Aorta (tissue), 5 donors: ENCODE measurements at regions not wholly inside any gene's neighbourhood (a gene's known extent, or its start where the extent isn't known, plus 50 kb on each side); places are given as distances from the start of the nearest gene placed in this dataset.
"Not testable (repeated sequence)": the region's sequence is repeated elsewhere in the genome, so short reads cannot be mapped to it uniquely, and the experiment has no call there.

Experiments
- ATAC-seq: fragments of 200-7000 bp; cut with Tn5 transposase; one replicate; pipeline ENCODE4 v1.9.1; 2022; ENCODE audit warnings: moderate library complexity; ENCODE audit not compliant: low FRiP score
- DNase-seq, 2 donors: peaks; one replicate each; pipeline ENCODE4 v3.0.0-alpha.2; 2020
- H3K27ac ChIP-seq, 2 donors: one replicate each; pipeline ENCODE4 v1.5.1; 2013; ENCODE audit warnings: low read length in 2 of 2, mild to moderate bottlenecking in 2 of 2, moderate library complexity in 2 of 2, control low read depth in 1 of 2, inconsistent platforms in 1 of 2, low read depth in 1 of 2
- H3K27me3 ChIP-seq, 2 donors: one replicate each; pipeline ENCODE4 v1.6.1; 2013; ENCODE audit warnings: control low read depth in 1 of 2, low read length in 1 of 2, mild to moderate bottlenecking in 1 of 2, moderate library complexity in 1 of 2; ENCODE audit not compliant: insufficient read depth in 2 of 2, control insufficient read depth in 1 of 2
- H3K36me3 ChIP-seq, 2 donors: one replicate each; pipeline ENCODE4 v1.6.1; 2013; ENCODE audit warnings: control low read depth in 1 of 2, low read length in 1 of 2, mild to moderate bottlenecking in 1 of 2; ENCODE audit not compliant: insufficient read depth in 2 of 2, control insufficient read depth in 1 of 2
- H3K4me1 ChIP-seq, 2 donors: one replicate each; pipeline ENCODE4 v1.6.1; 2013; ENCODE audit warnings: low read length in 2 of 2, control low read depth in 1 of 2, mild to moderate bottlenecking in 1 of 2, moderate library complexity in 1 of 2; ENCODE audit not compliant: insufficient read depth in 2 of 2, control insufficient read depth in 1 of 2
- H3K4me3 ChIP-seq, 2 donors: one replicate each; pipeline ENCODE4 v1.5.1; 2013; ENCODE audit warnings: low read length in 2 of 2, control low read depth in 1 of 2, mild to moderate bottlenecking in 1 of 2
- H3K9me3 ChIP-seq: one replicate; pipeline ENCODE4 v1.6.1; 2013; ENCODE audit warnings: mild to moderate bottlenecking, low read length; ENCODE audit not compliant: control insufficient read depth
- WGBS, 2 donors: extraction: QIAGEN DNeasy Blood & Tissue Kit; methylation state at CpG; one replicate each; pipeline ENCODE4 v1.1.7; 2013; 5-methylcytosine and 5-hydroxymethylcytosine counted together
- intact Hi-C, 2 donors: fragments of 100-400 bp; cut with DNase I; formaldehyde crosslinking; loops; one replicate each; pipeline versions ENCODE4 v1.14.2 to v1.15.0; 2022
- donor health status: healthy with polysubstance abuse.
- donor health status: Bipolar disorder and iron deficiency.
- donor health status: DM: no; HTN: no; CAD: no.
- donor health status: DM: no; HTN: no; CAD: no.
- donor health status: DM: yes; HTN: yes; CAD: no.

DNA sequence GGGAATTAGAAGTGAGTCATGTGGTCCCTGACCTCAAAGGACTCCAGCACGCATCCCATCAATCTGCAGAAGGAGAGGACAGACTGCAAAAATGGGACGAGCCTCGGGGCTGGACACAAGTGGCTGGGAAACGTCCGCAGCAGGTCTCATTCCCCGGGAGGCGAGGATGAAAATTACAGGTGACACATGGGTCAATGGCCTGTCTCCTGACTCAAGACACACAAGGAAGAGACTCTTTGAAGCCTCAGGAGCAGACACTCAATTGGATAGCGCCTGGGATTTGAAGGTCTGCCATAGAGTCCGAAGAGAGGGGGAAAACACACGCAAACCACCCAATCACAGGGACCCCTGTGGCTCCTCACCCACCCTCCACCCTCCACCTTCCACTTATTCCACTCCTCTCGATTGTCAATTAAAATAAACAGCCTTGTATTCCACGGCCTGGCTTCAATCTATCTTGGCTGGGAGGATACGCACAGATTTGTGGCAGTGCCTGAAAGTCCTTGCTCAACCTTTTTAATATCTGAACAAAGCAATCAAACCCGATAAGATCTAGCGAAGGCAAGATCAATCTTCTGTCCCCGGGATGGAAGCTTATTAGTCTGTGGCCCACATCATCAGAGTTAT lies 101.8 kb upstream of the CADM1 start:
- ATAC-seq = no peak
- no peak overlapping the region for H3K4me3 ChIP-seq

DNA sequence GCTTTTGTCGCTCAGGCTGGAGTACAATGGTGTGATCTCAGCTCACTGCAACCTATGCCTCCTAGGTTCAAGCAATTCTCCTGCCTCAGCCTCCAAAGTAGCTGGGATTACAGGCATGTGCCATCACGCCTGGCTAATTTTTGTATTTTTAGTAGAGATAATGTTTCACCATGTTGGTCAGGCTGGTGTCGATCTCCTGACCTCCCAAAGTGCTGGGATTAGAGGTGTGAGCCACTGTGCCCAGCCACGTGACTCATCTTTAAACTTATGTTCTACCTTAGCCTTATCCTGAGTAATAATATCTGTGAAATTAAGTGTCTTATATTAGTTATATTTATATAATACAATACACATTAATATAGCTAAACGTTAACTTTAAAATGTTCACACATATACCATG lies 101.2 kb upstream of the CADM1 start:
- WGBS, 2 donors = 85 to 90% methylated on average over 5 of the region's 5 CpGs
- intact Hi-C loops = not testable (repeated sequence)

More for the DNA sequence above, 101.8 kb upstream of the CADM1 start:
- no peaks in the 10 kb centered on the region for H3K27me3 ChIP-seq
- no peaks in the 10 kb centered on the region for H3K36me3 ChIP-seq
- no peak for DNase-seq
- intact Hi-C loops = no loop called here
- no peak overlapping the region for H3K27ac ChIP-seq
- WGBS, 2 donors = 80 to 82% methylated on average over 16 of the region's 16 CpGs
- no peaks in the 10 kb centered on the region for H3K9me3 ChIP-seq
- peaks cover 2 to 3% of the 10 kb centered on the region in 2 donors for H3K4me1 ChIP-seq

DNA sequence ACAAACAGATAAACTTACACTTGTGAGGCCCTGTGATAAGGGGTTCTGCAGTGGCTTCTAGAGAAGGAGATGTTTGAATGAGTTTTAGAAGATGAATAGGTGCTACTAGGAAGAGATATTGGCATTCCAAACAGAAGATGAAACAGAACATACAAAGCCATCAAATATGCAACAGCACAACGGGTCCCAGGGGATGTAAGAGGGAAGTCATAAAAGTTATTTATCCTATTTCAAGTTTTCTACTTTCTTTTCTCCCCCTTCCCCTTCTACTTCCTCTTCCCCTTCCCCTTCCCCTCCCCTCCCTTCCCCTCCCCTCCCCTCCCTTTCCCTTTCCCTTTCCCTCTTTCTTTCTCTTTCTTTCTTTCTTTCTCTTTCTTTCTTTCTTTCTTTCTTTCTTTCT lies 94.9 kb upstream of the CADM1 start:
- DNase-seq (no peak), ATAC-seq (no peak)
- Histone ChIP-seq H3K27ac (no peak overlapping the region), H3K36me3 (no peaks in the 10 kb centered on the region), H3K27me3 (no peaks in the 10 kb centered on the region), H3K4me1 (no peaks in the 10 kb centered on the region), H3K9me3 (no peaks in the 10 kb centered on the region), H3K4me3 (no peak overlapping the region)
- 62 to 80% methylated on average over 1 of the region's 1 CpG for WGBS, 2 donors
- intact Hi-C loops = no loop called here

More for the DNA sequence above, 101.2 kb upstream of the CADM1 start:
- not testable (repeated sequence) for ATAC-seq, H3K27ac ChIP-seq, H3K9me3 ChIP-seq, DNase-seq, H3K36me3 ChIP-seq, H3K4me1 ChIP-seq, H3K4me3 ChIP-seq, H3K27me3 ChIP-seq

DNA sequence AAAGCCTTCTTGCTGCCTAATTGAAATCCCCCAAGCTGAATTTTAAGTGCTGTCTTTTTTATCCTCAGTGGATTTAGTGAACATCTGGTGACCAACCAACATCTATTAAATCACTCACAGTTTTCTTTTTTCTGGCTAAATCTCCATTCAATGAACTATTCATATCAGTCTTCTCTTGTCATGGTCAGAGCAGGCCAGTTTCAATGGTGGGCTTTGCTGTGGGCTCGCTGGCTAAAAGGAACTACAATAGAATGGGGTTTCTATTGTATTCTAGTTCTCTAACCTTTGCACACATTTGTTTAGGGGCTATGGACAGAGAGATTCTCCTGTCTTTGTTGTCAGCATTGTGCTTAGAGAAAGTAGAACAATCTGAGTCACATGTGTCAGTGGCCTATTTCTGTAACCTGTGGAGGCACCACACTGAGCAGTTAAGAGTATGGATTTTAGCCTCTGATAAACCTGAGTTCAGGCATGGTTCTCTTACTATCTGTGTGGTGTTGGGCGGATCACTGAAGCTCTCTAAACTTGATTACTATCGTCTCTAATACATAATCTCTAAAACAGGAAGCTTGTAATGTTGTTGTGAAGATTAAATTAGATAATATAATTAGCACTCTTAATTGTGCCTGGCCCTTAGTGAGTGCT lies 94.2 kb upstream of the CADM1 start:
- intact Hi-C loops = no loop called here
- Histone ChIP-seq H3K27ac (no peak overlapping the region), H3K9me3 (no peaks in the 10 kb centered on the region), H3K4me3 (no peak overlapping the region), H3K36me3 (no peaks in the 10 kb centered on the region), H3K4me1 (no peaks in the 10 kb centered on the region), H3K27me3 (no peaks in the 10 kb centered on the region)
- WGBS, 2 donors = 90 to 93% methylated on average over 3 of the region's 3 CpGs
- DNase-seq (no peak), ATAC-seq (no peak)

DNA sequence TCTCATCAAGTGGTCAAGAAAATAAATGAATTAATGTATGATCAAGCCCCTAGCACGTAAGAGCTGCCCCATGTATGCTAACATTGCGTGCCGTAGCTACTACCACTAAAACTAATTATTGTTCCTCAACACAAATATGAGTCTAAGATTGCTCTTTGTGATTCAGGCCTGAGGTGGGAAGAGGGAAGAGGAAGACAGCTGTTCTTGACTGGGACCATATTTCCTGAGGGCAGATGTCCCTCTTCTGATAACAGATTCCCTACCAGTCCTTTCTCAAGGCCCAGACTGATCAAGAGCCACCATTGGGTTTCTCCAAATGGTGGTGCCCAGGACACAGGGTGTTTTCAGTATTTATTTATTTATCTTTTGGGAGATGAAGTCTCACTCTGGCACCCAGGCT lies 87.2 kb upstream of the CADM1 start:
- H3K4me1 ChIP-seq = no peaks in the 10 kb centered on the region
- H3K27ac ChIP-seq = no peak overlapping the region
- ATAC-seq (no peak), DNase-seq (no peak)
- no peaks in the 10 kb centered on the region for H3K27me3 ChIP-seq
- H3K9me3 ChIP-seq = peaks cover 5% of the 10 kb centered on the region
- H3K36me3 ChIP-seq = no peaks in the 10 kb centered on the region
- no peak overlapping the region for H3K4me3 ChIP-seq
- 98 to 99% methylated on average over 3 of the region's 3 CpGs for WGBS, 2 donors
- intact Hi-C loops = no loop called here

DNA sequence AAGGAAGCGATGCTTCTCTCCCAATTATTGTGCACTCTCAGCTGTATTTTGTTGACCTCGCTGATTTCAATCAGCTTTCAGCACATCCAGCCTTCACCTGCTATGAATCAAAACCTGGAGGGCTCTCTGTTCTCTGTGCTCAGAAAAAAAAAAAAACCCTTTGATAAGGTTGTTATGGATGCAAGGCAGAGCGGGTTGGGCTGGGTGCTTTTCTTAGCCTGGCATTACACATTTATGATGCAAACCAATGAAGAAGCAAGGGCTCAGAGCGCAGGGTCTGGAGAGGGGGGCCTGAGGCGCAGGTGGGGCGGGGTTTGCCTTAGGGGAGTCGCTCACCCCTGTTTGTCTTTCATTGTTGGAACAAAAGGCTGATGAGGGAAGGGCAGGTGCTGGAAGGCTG lies 86.0 kb upstream of the CADM1 start:
- H3K4me3 ChIP-seq = no peak overlapping the region
- ATAC-seq (no peak), DNase-seq (no peak)
- WGBS, 2 donors = 54 to 64% methylated on average over 7 of the region's 7 CpGs
- no peaks in the 10 kb centered on the region for H3K27me3 ChIP-seq
- peaks cover 5% of the 10 kb centered on the region for H3K9me3 ChIP-seq
- intact Hi-C loops = no loop called here
- no peak overlapping the region for H3K27ac ChIP-seq
- no peaks in the 10 kb centered on the region for H3K36me3 ChIP-seq
- no peaks in the 10 kb centered on the region for H3K4me1 ChIP-seq

DNA sequence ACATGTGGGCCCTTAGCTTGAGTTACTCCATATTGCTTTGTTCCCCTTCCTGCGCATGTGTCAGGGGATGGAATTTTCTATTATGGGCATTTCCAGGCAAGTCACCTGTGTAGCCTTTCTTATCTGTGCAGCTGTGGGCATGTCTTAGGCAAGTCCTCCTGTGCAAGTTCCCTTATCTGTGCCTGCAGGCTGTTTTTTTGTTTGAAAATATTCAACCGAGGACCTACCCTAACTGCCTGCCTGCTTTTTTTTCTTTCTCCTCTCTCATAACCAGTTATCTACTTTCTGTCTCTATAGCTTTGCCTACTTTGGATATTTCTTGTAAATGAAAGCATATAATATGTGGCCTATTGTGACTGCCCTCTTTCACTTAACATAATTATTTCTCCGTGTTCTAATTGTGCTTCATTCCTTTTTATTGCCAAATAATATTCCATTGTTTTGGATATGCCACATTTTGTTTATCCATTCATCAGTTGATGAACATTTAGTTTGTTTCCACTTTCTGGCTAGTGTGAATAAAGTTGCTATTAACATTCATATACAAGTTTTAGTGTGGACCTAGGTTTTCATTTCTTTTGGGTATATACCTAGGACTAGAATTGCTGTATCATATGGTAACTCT lies 83.6 kb upstream of the CADM1 start:
- DNase-seq = no peak
- intact Hi-C loops = no loop called here
- Histone ChIP-seq H3K36me3 (no peaks in the 10 kb centered on the region), H3K27ac (no peak overlapping the region), H3K27me3 (no peaks in the 10 kb centered on the region), H3K9me3 (peaks cover 5% of the 10 kb centered on the region), H3K4me3 (no peak overlapping the region), H3K4me1 (no peaks in the 10 kb centered on the region)
- ATAC-seq = no peak
- 90 to 91% methylated on average over 3 of the region's 3 CpGs for WGBS, 2 donors

DNA sequence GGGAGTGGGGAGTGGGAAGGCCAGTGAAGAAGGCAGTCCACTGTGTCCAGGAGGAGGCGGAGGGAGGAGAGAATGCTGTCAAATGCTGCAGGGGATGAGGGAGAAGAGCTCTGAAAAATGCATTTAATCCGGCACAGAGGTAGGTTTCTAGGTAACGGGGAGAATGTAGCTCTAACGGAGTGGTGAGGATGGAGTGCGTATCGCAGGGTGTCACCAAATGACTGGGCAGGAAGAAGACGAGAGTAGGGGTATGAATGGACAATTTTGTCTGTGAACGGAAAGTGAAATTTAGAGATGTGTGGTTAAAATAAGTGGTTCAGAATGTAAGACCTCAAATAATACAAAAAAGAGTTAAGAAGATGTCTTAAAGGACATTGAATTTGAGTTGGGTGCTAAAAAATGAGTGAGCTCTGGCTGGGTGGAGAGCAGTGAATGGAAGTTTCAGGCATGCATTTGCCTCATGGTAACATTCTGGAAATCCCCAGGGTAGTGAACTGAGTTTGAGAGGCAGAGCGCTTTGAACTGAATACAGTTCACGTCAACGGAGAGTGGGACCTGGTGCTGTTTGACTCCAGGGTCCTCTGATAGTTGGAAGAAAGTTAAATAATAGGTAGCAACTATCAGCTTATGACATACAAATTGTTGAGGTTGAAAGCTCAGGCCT lies 81.3 kb upstream of the CADM1 start:
- H3K27me3 ChIP-seq = no peaks in the 10 kb centered on the region
- DNase-seq = no peak
- H3K9me3 ChIP-seq = peaks cover 5% of the 10 kb centered on the region
- H3K4me1 ChIP-seq = no peaks in the 10 kb centered on the region
- intact Hi-C loops = no loop called here
- WGBS, 2 donors = 89 to 93% methylated on average over 11 of the region's 11 CpGs
- ATAC-seq = no peak
- no peak overlapping the region for H3K4me3 ChIP-seq
- no peaks in the 10 kb centered on the region for H3K36me3 ChIP-seq
- no peak overlapping the region for H3K27ac ChIP-seq
